ENCODE measurements at regions not wholly inside any gene's neighbourhood (a gene's known extent, or its start where the extent isn't known, plus 50 kb on each side); places are given as distances from the start of the nearest gene placed in this dataset.

DNA sequence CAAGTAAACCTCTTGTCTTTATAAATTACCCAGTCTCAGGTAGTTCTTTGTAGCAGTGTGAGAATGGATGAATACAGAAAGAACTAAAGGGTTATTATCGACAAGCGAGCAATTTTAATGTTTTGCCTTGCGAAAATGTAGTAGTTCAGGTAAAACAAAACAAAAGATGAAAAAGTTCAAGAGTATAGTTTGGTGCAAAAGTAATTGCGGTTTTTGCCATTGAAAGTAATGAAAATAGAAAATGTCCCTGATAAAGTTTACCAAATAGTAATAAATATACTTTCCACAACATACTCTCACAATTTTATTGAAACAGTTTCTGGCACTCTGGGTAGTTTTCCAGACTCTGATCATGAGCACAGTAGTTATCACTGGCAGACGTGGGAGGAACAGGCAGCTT lies 71.9 kb upstream of the SLC35B3 start:
- H2BK15ac ChIP-seq (ENCODE audit: low read depth, low read length) = no peak overlapping the region
- WGBS (ENCODE audit: extremely low coverage, insufficient read length, low lambda C conversion rate) = no CpG with 5 or more reads among the region's 5 CpGs
- no peak overlapping the region for H3K56ac ChIP-seq (ENCODE audit: insufficient read length, low read depth, low read length)
- Mint-ChIP-seq H3K27ac (no peak overlapping the region), H3K4me3 (no peak overlapping the region), H3K9me3 (no peaks in the 10 kb centered on the region), H3K36me3 (ENCODE audit: insufficient read depth in 1 of 3, low read depth in 3 of 3) (no peaks in the 10 kb centered on the region), H3K4me1 (peaks cover 27 to 31% of the 10 kb centered on the region in 2 experiments), H3K27me3 (ENCODE audit: low read depth) (no peaks in the 10 kb centered on the region)
- H4K8ac ChIP-seq (replicated peaks; ENCODE audit: insufficient read length, low read depth, low read length) = no peak overlapping the region
- H4K20me1 ChIP-seq (ENCODE audit: control insufficient read depth, insufficient read depth, insufficient read length) = no peaks in the 10 kb centered on the region
- H2BK5ac ChIP-seq (ENCODE audit: insufficient read length, low read length) = no peak overlapping the region
- H2BK12ac ChIP-seq (ENCODE audit: insufficient read length, low read depth, low read length) = no peak overlapping the region
- no peak for DNase-seq
- H3K9ac ChIP-seq (ENCODE audit: extremely low read depth, insufficient read length, low read length) = no peak overlapping the region
- H2AK5ac ChIP-seq (ENCODE audit: insufficient read length, low read length) = no peak overlapping the region
- no peak overlapping the region for H3K4ac ChIP-seq (ENCODE audit: low read depth, low read length)
- no peak overlapping the region for H3K27ac ChIP-seq (ENCODE audit: insufficient read length, low read depth, low read length)
- no peaks in the 10 kb centered on the region for H3K27me3 ChIP-seq (ENCODE audit: insufficient read depth, low read length)
- H3T11ph ChIP-seq (ENCODE audit: low read length) = no peak overlapping the region
- no peak overlapping the region for H2BK120ac ChIP-seq (ENCODE audit: low read depth, low read length, poor library complexity, severe bottlenecking)
- H4K5ac ChIP-seq (ENCODE audit: insufficient read length, low read depth, low read length) = no peak overlapping the region
- H3K79me1 ChIP-seq (ENCODE audit: insufficient read depth, low read depth, low read length, poor library complexity, severe bottlenecking) = no peaks in the 10 kb centered on the region
- H3K18ac ChIP-seq (ENCODE audit: insufficient read length, low read depth, low read length) = no peak overlapping the region
- no peak overlapping the region for H3K14ac ChIP-seq (ENCODE audit: insufficient read depth, low read length)
- no peaks in the 10 kb centered on the region for H3K9me3 ChIP-seq (ENCODE audit: control insufficient read depth, low read depth, low read length)
- no peak overlapping the region for H3K23ac ChIP-seq (ENCODE audit: insufficient read length, low read depth, low read length)
- H3K4me1 ChIP-seq (ENCODE audit: insufficient read depth, low read length) = no peaks in the 10 kb centered on the region
- H3K79me2 ChIP-seq (ENCODE audit: insufficient read depth, low read length) = no peaks in the 10 kb centered on the region
- no peak overlapping the region for H2BK20ac ChIP-seq (ENCODE audit: low read depth, low read length, poor library complexity, severe bottlenecking)
- H4K91ac ChIP-seq (ENCODE audit: insufficient read length, low read depth, low read length) = no peak overlapping the region
- TF ChIP-seq, protein P1, sequence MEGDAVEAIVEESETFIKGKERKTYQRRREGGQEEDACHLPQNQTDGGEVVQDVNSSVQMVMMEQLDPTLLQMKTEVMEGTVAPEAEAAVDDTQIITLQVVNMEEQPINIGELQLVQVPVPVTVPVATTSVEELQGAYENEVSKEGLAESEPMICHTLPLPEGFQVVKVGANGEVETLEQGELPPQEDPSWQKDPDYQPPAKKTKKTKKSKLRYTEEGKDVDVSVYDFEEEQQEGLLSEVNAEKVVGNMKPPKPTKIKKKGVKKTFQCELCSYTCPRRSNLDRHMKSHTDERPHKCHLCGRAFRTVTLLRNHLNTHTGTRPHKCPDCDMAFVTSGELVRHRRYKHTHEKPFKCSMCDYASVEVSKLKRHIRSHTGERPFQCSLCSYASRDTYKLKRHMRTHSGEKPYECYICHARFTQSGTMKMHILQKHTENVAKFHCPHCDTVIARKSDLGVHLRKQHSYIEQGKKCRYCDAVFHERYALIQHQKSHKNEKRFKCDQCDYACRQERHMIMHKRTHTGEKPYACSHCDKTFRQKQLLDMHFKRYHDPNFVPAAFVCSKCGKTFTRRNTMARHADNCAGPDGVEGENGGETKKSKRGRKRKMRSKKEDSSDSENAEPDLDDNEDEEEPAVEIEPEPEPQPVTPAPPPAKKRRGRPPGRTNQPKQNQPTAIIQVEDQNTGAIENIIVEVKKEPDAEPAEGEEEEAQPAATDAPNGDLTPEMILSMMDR (conservative IDR thresholded peaks at IDR 0.05) = no peak
- H3K23me2 ChIP-seq (ENCODE audit: insufficient read length, low read depth, low read length, poor library complexity, severe bottlenecking) = no peaks in the 10 kb centered on the region
- no peak overlapping the region for H3K4me2 ChIP-seq (ENCODE audit: insufficient read depth, insufficient read length, low read length)
- no peak overlapping the region for H2AFZ ChIP-seq (ENCODE audit: low read length)

All from H9 (cell line).